Globus pallidus (tissue), 1 donor: ENCODE measurements at regions not wholly inside any gene's neighbourhood (a gene's known extent, or its start where the extent isn't known, plus 50 kb on each side); places are given as distances from the start of the nearest gene placed in this dataset.
"Not testable (repeated sequence)": the region's sequence is repeated elsewhere in the genome, so short reads cannot be mapped to it uniquely, and the experiment has no call there.

Experiments used
- DNase-seq: peaks from one replicate; pipeline ENCODE4 v3.0.0-alpha.2; 2015; ENCODE audit warnings: low spot score

GRCh38 chr2:95727420-95727819, 135.6 kb downstream of the TRIM43 start:
- not testable (repeated sequence) for DNase-seq

- peak; percentile 86 for DNase-seq
Measured at GRCh38 chr2:95728878-95729596, 137.2 kb downstream of the TRIM43 start.

- no peak for DNase-seq
Measured at GRCh38 chr2:95729597-95729955, 137.8 kb downstream of the TRIM43 start.

GRCh38 chr2:95730813-95731212, 139.0 kb downstream of the TRIM43 start:
- no peak for DNase-seq

- DNase-seq: no peak
Measured at GRCh38 chr2:95734976-95735890, 143.4 kb downstream of the TRIM43 start.

DNA sequence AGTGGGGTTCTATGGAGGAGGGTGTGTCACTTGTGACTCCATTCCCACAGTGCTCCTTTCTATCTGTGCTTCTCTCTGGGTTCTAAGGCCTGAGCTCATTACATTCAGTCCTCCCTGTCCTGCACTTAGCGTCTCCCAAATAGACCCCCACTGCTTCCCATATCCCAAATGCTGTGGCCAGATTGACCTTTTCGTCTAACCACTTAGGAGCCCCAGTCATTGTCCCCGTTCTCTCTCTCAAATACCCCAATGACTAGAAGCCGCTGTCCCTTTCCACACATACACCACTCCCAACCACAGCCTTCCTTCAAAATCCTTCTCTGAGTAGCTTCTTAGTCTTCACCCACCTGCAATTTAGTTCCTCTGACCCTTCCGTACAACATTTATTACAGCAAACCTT, 146.5 kb downstream of the TRIM43 start:
- DNase-seq: no peak

GRCh38 chr2:95752126-95752525, 160.3 kb downstream of the TRIM43 start:
- DNase-seq: not testable (repeated sequence)

- DNase-seq: not testable (repeated sequence)
Measured at GRCh38 chr2:95753812-95754211, 162.0 kb downstream of the TRIM43 start.

GRCh38 chr2:95754213-95754612, 162.4 kb downstream of the TRIM43 start:
- DNase-seq: not testable (repeated sequence)

DNA sequence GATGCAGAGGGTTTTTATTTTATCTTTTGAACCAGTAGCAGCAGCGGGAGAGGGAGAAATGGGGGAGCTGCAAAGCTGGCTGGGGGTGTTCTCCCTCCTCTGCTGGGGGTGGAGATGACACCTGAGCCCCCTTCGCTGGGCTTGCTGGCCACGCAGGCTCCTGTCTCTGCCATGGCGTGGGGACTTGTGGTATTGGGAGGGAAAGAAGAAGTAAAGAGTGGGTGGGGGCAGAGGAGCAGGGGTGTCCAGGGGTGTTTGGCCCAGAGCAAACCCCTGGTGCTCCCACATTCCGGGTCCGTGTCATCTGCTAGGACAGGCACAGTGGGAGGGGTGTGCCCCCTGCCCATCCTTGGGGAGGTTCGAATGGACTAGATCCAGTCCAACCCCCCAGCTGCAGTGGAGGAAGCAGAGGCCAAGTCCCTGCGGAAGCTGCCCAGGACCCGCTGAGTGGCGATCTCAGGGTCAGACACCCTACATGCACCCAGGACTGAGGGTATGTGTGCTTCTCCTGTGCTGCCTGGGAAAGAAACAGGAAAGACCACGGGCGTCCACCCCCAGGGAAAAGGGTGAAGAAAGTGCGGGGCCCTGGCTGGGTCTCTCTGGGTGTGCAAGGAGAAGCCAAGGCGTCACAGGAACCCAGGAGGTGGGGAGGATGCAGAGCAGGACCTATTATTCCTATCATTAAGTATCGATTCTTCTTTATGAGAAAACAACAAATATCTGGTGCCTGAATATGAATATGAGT, 163.2 kb downstream of the TRIM43 start:
- DNase-seq: not testable (repeated sequence)

GRCh38 chr2:95755956-95756669, 164.3 kb downstream of the TRIM43 start:
- DNase-seq: not testable (repeated sequence)

- no peak for DNase-seq
Measured at GRCh38 chr2:95757988-95758387, 166.2 kb downstream of the TRIM43 start.

DNA sequence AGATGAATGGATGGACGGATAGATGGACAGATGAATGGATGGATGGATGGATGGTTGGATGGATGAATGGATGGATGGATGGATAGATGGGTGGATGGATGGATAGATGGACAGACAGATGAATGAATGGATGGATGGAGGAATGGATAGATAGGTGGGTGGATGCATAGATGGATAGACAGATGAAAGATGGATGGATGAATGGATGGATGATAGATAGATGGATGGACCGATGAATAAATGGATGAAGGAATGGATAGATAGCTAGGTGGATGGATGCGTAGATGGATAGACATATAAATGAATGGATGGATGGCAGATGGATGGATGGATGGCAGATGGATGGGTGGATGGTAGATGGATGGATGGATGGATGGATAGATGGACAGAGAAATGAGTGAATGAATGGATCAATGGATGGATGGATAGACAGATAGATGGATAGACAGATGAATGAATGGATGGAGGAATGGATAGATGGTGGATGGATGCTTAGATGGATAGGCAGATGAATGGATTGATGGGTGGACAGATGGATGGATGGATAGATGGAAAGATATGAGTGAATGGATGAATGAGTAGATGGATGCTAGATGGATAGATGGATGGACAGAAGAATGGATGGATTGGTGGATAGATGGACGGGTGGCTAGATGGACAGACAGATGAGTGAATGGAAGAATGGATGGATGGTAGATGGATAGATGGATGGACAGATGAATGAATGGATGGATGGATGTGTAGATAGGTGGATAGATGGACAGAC, 167.9 kb downstream of the TRIM43 start:
- no peak for DNase-seq

DNA sequence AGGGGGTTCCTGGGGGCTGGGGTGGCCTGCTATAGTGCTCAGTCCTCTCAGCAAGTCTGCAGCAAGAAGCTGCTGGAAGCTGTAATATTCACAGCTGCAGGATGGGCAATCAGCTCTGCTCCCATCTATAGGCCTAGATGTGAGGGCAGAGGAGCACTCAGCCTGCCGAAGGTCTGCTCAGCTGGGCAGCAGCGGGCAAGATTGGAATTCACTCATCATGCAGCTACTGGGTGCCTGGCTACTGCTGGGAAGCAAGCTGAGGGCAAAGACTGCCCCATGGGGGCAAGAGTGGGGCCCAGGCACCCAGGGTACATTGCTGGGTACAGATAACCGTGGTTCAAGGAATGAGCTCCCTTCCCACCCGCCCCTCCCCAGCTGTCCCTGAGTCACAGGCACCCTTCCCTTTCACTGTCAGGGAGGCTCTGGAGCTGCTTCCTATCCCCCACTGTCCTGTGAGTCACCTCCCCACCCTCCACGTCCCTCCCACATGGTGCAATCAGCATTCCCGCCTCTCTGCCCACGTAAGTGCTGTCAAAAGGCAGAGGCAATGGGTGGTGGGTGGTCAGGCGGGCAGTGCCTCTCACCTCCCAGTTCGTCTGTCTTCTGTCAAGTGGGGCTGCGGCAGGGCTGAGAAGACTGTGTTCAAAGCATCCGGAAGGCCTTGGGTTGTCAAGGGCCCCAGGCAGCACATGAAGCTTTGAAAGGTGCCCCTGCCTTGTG, 169.2 kb downstream of the TRIM43 start:
- DNase-seq: no peak

- DNase-seq: no peak
Measured at GRCh38 chr2:95761556-95761955, 169.8 kb downstream of the TRIM43 start.

GRCh38 chr2:95762023-95763021, 170.5 kb downstream of the TRIM43 start:
- not testable (repeated sequence) for DNase-seq

GRCh38 chr2:95763074-95763473, 171.3 kb downstream of the TRIM43 start:
- DNase-seq: not testable (repeated sequence)

DNA sequence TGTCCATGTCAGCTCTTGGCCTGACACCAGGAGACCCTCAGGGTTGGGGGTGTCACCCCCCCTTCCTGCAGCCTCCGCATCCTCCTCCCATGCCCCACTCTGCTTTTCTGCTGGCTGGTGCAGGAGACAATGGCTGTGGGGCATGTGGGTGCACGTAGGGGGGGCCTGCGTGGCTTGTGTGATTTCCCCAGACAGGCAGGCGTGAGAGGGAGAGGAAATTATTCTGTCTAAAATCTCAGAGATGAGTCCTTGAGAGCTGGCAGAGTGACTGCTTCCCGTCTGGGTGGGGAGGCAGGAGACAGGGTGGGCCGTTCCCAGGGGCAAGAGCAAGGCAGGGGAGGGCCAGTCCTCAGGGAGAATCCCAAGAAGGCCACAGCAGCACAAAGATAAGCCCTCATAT, 173.2 kb downstream of the TRIM43 start:
- DNase-seq: not testable (repeated sequence)
